ENCODE measurements at regions not wholly inside any gene's neighbourhood (a gene's known extent, or its start where the extent isn't known, plus 50 kb on each side); places are given as distances from the start of the nearest gene placed in this dataset.

- TF ChIP-seq, protein P1, sequence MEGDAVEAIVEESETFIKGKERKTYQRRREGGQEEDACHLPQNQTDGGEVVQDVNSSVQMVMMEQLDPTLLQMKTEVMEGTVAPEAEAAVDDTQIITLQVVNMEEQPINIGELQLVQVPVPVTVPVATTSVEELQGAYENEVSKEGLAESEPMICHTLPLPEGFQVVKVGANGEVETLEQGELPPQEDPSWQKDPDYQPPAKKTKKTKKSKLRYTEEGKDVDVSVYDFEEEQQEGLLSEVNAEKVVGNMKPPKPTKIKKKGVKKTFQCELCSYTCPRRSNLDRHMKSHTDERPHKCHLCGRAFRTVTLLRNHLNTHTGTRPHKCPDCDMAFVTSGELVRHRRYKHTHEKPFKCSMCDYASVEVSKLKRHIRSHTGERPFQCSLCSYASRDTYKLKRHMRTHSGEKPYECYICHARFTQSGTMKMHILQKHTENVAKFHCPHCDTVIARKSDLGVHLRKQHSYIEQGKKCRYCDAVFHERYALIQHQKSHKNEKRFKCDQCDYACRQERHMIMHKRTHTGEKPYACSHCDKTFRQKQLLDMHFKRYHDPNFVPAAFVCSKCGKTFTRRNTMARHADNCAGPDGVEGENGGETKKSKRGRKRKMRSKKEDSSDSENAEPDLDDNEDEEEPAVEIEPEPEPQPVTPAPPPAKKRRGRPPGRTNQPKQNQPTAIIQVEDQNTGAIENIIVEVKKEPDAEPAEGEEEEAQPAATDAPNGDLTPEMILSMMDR (IDR thresholded peaks at IDR 0.05) = no peak
- TF ChIP-seq POLR2A (IDR thresholded peaks at IDR 0.05) = no peak
These were observed 341.2 kb upstream of the USP9Y start for GRCh38 chrY:12359867-12360266.
